ENCODE measurements at regions not wholly inside any gene's neighbourhood (a gene's known extent, or its start where the extent isn't known, plus 50 kb on each side); places are given as distances from the start of the nearest gene placed in this dataset.

DNA sequence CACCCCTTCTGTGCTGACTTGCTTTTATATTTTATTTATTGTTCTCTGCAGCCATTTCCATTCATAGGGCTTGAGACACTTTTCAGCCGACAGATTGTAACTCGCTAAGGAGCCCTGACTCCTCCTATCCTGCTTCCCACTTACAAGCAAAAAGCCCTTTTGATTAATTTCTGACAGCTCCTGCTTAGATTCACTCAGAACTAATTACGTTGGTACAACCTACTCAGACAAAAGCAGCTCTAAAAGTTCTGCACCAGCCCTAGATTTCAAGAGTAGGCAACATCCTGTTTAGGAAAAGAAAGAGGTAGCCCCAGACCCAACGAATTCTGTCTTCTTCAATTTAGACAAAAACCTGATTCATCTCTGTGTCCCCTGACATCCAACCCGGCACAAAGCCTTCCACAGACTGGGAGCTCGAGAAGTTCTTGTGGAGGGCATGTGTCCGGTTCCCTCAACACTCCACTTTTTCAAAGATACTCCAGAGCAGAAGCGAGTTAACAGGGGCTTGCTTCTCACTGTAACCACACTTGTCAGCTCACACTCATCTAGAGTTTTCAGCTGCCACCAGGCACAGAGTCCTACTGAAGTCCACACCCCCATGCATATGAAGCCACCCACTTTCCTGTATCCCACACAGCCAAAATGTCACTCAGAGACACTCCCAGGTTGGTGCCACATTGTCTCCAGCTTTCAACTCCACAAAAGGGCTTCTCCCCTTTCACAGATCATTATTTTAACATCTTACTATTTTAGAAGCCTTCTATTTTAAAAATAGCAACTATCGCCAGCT is 113.6 kb upstream of the NFE2L3 start:
- no peak for TF ChIP-seq POLR2A (IDR thresholded peaks at IDR 0.05)
- TF ChIP-seq, protein P1, sequence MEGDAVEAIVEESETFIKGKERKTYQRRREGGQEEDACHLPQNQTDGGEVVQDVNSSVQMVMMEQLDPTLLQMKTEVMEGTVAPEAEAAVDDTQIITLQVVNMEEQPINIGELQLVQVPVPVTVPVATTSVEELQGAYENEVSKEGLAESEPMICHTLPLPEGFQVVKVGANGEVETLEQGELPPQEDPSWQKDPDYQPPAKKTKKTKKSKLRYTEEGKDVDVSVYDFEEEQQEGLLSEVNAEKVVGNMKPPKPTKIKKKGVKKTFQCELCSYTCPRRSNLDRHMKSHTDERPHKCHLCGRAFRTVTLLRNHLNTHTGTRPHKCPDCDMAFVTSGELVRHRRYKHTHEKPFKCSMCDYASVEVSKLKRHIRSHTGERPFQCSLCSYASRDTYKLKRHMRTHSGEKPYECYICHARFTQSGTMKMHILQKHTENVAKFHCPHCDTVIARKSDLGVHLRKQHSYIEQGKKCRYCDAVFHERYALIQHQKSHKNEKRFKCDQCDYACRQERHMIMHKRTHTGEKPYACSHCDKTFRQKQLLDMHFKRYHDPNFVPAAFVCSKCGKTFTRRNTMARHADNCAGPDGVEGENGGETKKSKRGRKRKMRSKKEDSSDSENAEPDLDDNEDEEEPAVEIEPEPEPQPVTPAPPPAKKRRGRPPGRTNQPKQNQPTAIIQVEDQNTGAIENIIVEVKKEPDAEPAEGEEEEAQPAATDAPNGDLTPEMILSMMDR (IDR thresholded peaks at IDR 0.05), result no peak

All from adrenal gland (tissue), 5 donors.